Non-pigmented ciliary epithelial cell (primary cell): ENCODE measurements at regions not wholly inside any gene's neighbourhood (a gene's known extent, or its start where the extent isn't known, plus 50 kb on each side); places are given as distances from the start of the nearest gene placed in this dataset.

Source experiments
- DNase-seq: peaks from one replicate; pipeline ENCODE4 v3.0.0-alpha.2; 2010; ENCODE audit warnings: low read depth

DNA sequence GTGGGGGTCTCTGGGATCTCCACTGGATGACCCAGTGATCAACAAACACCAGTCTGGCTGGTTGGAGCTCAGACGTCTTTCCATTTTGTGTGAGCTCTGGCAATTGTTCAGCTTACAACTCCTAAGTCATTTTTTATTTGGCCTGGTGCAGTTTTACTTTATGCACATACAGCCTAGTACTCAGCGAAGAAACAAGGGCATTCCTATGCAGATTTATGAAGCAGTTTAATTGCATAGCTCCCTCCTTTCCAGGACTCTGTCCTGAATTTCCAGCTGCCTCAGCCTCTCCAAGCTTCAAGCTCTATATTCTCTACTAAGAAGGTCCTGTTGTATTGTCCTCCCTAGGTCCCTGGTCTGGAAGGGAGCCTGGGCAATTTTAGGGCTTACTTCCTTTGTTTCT is 145.6 kb upstream of the GALNT17 start:
- no peak for DNase-seq

DNA sequence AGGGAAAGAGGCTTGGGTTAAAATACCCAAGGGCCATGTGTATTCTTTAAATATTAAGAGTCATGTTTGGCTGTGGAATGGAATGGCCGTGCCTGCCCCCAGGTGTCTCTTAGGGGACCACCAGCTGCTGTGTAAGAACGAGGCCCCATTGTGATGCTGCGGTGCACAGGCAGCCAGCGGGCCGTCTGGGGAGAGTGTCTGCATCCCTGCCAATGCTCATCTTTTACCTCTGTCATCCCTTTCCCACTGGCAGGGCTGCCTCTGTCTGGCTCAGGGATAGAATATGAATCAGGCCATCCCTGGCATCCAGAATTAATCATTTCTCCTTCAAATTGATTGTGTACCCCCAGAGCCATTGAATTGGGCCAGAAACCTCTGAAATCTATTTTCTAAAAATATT is 137.8 kb upstream of the GALNT17 start:
- DNase-seq: no peak

DNA sequence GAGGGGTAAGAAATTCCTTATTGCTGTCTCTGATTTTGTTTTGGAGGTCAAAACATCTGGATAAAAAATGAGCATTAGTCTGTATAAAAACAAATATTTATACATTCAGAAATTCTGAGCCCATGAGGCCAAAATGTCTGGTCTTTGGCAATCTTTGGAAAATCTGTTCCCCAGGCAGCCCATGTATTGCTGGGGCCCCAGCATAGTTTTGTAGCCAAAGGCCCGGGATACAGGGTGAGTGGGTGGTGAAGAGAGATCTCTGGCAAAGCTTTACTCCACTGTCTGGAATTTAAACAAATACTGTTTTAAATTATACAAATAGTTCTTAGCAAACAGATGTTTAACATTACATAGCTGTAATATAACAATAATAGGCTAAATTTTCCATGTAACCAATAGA is 134.7 kb upstream of the GALNT17 start:
- DNase-seq: no peak

DNA sequence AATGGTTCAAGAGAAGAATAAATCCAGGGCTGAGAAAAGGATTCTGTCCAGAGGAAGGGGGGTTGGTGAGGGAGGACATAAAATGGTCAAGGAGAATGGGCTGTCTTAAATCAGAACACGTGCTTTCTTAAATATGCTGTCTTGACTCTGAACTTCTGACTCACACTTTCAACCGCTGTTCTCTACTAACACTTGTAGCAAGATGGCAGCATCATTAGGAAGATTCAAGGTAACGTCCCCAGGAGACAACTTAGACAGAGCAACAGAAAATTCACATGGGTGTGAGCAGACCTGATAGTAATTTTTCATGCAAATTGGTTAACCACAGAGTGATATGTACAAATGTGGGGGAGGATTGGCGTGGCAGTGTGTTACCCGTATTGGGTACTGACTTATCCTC is 126.8 kb upstream of the GALNT17 start:
- DNase-seq: no peak

DNA sequence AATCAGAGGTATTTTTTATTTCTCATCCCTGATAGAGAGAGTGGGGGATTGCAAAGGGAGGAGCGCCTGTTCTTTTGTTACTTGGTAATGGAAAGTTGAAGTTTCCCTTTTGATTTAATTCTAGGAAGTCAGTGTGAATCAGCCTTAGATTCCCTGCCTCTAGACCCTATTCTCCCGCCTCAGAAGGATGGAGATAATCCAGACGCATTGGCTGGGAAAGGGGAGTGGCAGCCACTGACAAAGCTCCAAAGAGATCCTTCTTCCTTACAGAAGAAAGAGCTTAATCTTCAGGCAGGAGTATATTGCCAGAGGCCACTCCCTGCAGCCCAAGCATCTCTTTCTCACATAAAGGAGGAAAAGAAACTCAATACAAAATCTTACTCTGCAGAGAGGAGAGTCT is 122.3 kb upstream of the GALNT17 start:
- DNase-seq: no peak

DNA sequence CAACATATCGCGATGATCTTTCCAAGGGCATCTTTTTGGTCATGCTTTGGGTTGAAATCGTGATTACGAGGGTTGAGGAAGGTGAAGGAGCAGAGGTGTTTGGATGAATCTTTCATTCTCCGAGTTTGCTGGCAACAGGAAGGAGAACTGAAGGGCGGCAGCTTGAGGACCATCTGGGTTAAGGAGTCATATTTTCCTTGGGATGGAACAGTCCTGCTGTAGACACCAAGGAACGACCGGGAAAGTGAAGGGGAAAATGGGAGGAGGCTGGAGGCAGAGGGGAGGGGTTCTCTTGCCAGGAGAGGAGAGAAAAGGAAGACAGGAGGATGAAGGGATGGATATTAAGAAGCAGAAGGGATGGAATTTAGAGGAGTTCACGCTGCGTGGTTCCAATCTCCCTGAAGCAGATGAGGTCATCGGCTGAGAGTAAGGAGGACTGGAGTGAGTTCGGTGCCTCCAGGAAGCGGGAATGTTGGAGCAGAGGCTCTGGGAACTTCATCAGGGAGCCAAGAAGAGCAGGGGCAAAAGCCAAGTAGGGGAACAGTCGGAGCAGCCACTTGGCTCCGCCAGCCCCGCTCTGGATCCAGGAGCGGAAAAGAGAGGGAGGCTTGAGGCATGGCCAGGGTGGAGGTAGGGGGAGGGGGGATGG is 116.6 kb upstream of the GALNT17 start:
- DNase-seq: no peak

DNA sequence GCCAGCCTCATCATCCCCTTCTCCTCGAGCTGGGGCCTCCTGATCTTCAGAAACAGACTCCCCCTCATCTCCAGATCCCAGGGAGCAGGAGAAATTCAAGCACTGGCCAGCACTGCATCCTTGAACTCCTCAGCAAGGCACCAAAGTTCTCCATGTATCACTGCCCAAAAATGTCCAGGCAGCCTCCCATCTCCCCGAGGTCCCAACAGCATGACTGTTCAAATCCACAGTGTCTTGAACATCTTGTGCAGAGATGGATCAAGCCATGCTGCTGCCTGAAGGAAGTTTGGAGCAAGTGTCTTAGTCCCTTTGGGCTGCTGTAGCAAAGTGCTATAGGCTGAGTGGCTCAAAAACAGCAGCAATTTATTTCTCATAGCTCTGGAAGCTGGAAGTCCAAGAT is 115.5 kb upstream of the GALNT17 start:
- DNase-seq: no peak

DNA sequence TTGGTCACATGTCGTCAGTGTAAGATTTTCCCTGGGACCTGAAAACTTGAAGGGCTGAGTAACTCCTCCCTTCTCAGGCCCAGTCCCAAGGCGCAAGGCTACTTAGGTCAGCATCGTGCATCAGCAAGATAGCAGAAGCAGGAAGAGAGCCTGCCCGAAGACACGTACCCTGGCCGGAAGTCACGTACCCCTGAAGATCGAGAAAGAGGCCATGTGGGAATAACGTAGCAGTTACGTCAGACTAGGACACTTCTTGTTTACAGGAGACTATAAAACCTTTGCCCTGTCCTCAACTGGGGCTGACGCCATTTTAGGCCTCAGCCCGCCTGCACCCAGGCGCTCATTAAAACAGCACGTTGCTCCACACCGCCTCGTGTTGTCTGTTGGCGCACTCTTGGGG is 114.3 kb upstream of the GALNT17 start:
- DNase-seq: no peak

DNA sequence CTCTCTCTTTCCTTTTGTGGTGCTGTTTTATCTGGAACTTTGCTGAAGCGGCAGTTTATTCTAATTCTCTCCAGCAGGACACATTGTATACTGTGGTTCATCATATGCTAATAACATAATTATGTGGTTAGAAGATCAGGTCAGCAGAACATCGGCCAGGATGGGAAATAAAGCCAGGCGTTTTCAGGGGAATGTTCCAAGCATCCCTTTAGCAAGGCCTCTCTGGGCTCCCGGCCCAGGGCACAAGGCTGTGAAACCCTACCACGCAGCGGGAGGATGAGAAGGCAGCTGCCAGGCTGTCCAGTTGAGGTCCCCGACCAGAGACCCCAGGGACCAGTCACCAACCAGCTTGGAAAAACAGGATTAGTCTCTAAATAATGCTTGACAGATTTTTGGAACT is 112.2 kb upstream of the GALNT17 start:
- no peak for DNase-seq

DNA sequence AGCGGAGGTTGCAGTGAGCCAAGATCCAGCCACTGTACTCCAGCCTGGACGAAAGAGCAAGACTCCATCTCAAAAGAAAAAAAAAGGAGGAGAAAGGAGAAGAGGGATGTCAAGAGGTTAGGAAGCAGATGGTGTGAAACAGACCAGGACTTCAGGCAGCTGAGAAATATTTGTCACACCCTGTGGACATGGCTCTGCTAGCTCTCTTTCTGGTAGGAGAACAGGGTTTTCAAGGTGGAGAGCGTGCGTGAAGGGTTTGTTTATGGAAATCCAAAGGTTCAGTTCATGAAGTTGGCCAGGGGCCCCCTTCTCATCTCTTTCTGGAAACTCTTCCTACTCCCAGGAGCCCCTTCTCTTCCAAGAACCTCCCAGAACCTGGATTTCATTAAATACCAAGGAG is 110.8 kb upstream of the GALNT17 start:
- no peak for DNase-seq

DNA sequence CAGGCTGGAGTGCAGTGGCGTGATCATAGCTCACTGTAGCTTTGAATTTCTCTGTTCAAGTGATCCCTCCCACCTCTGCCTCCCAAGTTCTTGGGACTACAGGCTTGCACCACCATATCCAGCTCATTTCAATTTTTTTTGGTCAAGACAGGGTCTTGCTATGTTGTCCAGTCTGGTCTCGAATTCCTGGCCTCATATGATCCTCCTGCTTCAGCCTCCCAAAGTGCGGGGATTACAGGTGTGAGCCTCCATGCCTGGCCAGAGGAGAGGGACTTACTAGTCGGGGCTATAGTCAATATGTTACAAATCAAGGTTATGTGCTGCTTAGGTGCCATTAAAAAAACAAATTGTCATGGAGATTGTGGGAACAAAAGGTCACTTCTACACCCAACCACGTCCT is 105.3 kb upstream of the GALNT17 start:
- no peak for DNase-seq

DNA sequence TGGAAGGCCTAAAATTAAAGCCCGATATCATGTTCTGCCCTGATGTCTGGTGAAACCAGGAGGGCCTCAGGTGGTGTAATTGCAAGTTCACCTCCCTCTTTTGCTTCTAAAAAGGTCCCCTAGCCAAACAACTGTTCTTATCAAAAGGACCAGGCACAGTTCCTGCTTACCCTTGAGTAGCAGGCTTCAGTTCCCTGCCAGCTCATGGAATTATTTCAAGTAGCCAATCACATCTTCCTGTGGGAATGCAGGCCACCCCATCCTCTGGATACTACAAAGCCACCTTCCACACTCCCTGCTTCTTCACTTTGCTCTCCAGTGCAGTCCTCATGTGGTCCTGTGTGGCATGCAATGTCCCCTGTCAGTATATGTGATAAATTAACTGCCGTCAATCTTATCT is 97.7 kb upstream of the GALNT17 start:
- no peak for DNase-seq

DNA sequence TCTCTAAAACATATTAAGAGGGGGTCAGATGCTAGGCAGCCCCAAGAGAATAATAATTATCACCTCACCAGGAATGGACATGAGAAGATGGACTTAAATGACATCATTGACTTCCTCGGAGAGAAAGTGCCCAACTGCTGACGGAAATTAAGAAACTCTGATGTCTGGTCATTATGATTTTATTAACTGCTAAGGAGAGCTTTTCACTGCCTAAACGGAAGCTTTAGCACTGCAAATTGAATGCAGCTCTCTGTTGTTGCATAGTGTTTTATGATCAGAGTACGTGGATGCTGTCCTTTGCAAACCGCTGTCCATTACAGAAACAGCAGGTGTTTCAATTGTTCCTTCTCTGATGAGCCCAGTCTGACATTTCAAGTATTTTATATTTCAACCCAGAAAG is 89.4 kb upstream of the GALNT17 start:
- DNase-seq: no peak

DNA sequence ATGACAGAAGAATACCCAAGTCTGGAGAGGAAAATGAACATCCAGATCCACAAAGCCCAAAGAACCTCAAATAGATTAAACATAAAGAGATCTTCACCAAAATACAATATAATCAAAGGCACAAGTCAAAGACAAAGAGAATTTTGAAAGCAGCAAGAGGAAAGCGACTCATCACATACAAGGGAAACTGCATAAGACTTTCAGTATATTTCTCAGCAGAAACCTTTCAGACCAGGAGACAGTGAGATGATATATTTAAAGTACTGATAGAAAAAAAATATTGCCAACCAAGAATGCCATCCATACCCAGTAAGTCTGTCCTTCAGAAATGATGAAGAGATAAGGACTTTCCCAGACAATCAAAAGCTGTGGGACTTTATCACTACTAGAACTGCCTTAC is 81.5 kb upstream of the GALNT17 start:
- no peak for DNase-seq

DNA sequence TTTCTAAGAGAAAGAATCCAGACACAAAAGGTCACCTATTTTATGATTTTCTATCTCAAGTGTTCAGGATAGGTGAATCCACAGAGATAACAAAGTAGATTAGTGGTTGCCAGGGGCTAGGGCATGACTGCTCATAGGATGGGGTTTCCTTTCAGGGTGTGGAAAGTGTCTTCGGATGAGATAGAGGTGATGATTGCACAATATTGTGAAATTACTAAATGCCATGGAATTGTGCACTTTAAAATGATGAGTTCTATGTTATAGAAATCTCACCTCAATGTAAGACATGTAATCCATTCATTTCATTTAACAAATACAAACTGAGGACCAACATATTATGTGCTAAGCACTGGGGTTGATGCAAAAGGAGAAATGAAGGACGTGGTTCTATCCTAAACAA is 76.4 kb upstream of the GALNT17 start:
- no peak for DNase-seq

DNA sequence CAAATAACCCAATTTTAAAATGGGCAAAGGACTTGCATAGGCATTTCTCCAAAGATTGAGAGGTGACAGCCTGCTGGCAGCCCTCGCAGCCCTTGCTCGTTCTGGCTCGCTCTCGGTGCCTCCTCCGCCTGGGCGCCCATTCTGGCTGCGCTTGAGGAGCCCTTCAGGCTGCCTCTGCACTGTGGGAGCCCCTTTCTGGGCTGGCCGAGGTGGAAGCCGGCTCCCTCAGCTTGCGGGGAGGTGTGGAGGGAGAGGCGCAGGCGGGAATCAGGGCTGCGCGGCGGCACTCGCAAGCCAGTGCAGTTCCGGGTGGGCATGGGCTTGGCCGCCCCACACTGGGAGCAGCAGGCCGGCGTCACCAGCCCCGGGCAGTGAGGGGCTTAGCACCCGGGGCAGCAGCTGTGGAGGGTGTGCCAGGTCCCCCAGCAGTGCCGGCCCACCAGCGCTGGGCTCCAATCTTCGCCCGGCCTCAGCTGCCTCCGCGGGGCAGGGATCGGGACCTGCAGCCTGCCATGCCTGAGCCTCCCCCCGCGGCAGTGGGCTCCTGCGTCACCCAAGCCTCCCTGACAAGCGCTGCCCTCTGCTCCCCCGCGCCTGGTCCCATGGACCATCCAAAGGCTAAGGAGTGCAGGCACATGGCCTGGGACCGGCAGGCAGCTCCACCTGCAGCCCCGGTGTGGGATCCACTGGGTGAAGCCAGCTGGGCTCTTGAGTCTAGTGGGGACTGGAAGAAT is 54.0 kb upstream of the GALNT17 start:
- no peak for DNase-seq
